22Rv1 (cell line): ENCODE measurements at regions not wholly inside any gene's neighbourhood (a gene's known extent, or its start where the extent isn't known, plus 50 kb on each side); places are given as distances from the start of the nearest gene placed in this dataset.
"Not testable (repeated sequence)": the region's sequence is repeated elsewhere in the genome, so short reads cannot be mapped to it uniquely, and the experiment has no call there.

Experiments used
- H3K27ac ChIP-seq: fragments of 450-650 bp; 2 replicates; pipeline ENCODE4 v1.5.1; 2017
- CTCF ChIP-seq: fragments of 450-650 bp; IDR thresholded peaks from 2 replicates; pipeline ENCODE4 v1.5.1; 2017; ENCODE audit warnings: mild to moderate bottlenecking
- ZFX ChIP-seq: fragments of 450-650 bp; IDR thresholded peaks from 2 replicates; pipeline ENCODE4 v1.6.1; 2017; ENCODE audit warnings: antibody characterized with exemption, borderline replicate concordance

GRCh38 chr2:187627153-187627552 lies 72.9 kb upstream of the TFPI start:
- TF ChIP-seq CTCF (no peak), ZFX (no peak)
- H3K27ac ChIP-seq = no peak overlapping the region

DNA sequence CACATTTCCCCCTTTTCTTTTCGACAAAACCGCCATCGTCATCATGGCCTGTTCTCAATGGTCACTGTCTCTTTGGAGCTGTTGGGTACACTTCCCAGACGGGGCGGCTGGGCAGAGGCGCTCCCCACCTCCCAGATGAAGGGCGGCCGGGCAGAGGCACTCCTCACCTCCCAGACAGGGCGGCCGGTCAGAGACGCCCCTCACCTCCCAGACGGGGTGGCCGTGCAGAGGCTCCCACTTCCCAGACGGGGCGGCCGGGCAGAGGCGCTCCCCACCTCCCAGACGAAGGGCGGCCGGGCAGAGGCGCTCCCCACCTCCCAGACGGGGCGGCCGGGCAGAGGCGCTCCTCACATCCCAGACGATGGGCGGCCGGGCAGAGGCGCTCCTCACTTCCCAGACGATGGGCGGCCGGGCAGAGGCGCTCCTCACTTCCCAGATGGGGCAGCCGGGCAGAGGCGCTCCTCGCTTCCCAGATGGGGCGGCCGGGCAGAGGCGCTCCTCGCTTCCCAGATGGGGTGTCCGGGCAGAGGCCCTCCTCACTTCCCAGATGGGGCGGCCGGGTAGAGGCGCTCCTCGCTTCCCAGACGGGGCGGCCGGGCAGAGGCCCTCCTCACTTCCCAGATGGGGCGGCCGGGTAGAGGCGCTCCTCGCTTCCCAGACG lies 82.6 kb upstream of the TFPI start:
- H3K27ac ChIP-seq = not testable (repeated sequence)

DNA sequence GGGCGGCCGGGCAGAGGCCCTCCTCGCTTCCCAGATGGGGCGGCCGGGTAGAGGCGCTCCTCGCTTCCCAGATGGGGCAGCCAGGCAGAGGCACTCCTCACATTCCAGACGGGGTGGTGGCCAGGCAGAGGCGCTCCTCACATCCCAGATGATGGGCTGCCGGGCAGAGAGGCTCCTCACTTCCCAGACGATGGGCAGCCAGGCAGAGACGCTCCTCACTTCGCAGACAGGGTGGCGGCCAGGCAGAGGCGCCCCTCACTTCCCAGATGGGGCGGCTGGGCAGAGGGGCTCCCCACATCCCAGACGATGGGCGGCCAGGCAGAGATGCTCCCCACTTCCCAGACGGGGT lies 83.1 kb upstream of the TFPI start:
- H3K27ac ChIP-seq = not testable (repeated sequence)

- not testable (repeated sequence) for H3K27ac ChIP-seq
These were observed 83.5 kb upstream of the TFPI start for GRCh38 chr2:187637771-187638170.

DNA sequence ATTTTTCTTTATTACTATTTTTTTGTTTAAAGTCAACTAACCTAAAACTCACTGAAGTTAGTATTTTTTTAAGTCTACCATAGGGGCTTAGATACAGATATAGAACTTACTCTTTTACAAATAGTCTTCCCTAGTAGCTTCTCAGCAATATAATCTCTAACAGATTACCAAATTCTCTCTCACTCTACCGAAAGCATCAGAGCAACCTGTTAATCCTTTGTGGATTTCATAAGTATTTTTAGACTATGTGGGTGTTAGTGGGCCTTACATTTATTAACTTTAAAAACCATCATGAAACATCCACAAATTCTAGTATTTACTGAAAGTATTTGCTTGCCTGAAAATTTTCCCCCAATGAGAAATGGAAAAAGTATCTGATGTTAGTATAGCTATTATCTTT lies 84.6 kb upstream of the TFPI start:
- H3K27ac ChIP-seq = no peak overlapping the region
- TF ChIP-seq ZFX (no peak), CTCF (no peak)

- no peak for TF ChIP-seq CTCF
- no peak for TF ChIP-seq ZFX
- no peak overlapping the region for H3K27ac ChIP-seq
These were observed 86.8 kb upstream of the TFPI start for GRCh38 chr2:187640926-187641510.

GRCh38 chr2:187642498-187642897 lies 88.3 kb upstream of the TFPI start:
- no peak for TF ChIP-seq CTCF
- no peak for TF ChIP-seq ZFX

GRCh38 chr2:187644486-187644885 lies 90.3 kb upstream of the TFPI start:
- no peak for TF ChIP-seq ZFX
- TF ChIP-seq CTCF = no peak
- no peak overlapping the region for H3K27ac ChIP-seq

More at GRCh38 chr2:187642498-187642897, 88.3 kb upstream of the TFPI start:
- no peak overlapping the region for H3K27ac ChIP-seq

DNA sequence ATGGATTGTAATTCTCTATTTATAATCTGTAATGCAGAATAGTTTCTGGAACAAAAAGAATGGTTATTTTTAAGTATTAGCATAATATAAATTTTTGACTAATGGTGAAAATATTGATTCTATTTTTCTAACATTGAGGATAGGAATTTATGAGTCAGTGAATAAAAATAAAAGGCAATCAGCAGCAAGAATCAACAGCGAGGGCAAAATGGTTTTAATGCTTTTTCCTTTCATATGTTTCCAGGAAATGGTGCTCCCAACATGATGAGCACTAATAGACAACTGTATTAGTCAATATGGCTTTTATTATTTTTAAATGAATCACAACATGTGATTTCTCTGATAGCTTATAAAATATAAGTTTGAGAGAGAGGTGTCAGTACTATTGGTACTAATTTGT lies 90.7 kb upstream of the TFPI start:
- TF ChIP-seq ZFX = no peak
- TF ChIP-seq CTCF = no peak
- H3K27ac ChIP-seq = peak overlapping the region; percentile 21; the same call in 1 of the 2 replicates
